ENCODE measurements at regions not wholly inside any gene's neighbourhood (a gene's known extent, or its start where the extent isn't known, plus 50 kb on each side); places are given as distances from the start of the nearest gene placed in this dataset.
"Not testable (repeated sequence)": the region's sequence is repeated elsewhere in the genome, so short reads cannot be mapped to it uniquely, and the experiment has no call there.

- not testable (repeated sequence) for DNase-seq
Observed at GRCh38 chr3:147231980-147232379, 174.4 kb downstream of the ZIC4 start.

DNA sequence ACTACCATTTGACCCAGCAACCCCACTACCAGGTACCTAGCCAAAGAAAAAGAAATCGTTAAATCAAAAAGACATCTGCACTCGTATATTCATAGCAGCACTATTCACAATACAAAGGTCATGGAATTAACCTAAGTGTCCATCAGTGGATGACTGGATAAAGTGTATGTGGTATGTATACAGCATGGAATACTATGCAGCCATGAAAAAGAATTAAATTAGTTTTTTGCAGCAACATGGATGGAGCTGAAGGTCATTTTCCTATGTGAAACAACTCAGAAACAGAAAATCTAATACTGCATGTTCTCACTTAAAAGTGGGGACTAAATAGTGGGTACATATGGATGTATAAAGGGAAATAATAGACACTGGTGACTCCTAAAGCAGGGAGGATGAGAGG, 175.2 kb downstream of the ZIC4 start:
- DNase-seq: no peak

GRCh38 chr3:147222291-147222690, 184.1 kb downstream of the ZIC4 start:
- no peak for DNase-seq

- no peak for DNase-seq
Observed at GRCh38 chr3:147218965-147219364, 187.4 kb downstream of the ZIC4 start.

DNA sequence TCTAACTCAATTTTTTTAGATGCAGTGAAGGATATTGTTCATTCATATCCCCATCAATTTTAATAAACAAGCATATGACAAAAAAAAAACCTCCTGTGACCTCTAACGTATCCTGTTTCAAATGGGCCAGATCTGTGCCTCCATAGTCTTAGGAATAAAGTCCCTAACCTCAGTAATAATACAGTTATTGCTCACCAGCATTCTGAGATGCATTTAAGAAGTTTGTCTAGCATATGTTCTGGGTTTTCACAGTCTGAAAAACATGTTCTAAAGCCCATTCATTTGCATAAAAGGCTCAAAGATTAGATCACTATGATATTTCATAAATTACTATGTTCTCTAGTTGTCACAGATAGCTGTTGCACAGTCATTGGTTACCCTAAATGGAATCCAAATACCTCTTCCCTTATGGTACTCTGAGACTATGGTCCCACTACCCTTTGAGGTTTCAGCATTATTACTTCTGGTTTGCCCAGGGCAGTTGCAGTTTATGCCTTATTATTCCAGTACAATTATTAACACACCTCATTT, 190.1 kb downstream of the ZIC4 start:
- no peak for DNase-seq

- DNase-seq: no peak
Observed at GRCh38 chr3:147215660-147216059, 190.7 kb downstream of the ZIC4 start.

GRCh38 chr3:147213633-147214032, 192.7 kb downstream of the ZIC4 start:
- DNase-seq: no peak

GRCh38 chr3:147210676-147211075, 195.7 kb downstream of the ZIC4 start:
- no peak for DNase-seq

- no peak for DNase-seq
Observed at GRCh38 chr3:147201086-147201485, 205.3 kb downstream of the ZIC4 start.

GRCh38 chr3:147200545-147200944, 205.8 kb downstream of the ZIC4 start:
- no peak for DNase-seq

- no peak for DNase-seq
Observed at GRCh38 chr3:147197739-147198138, 208.6 kb downstream of the ZIC4 start.

DNA sequence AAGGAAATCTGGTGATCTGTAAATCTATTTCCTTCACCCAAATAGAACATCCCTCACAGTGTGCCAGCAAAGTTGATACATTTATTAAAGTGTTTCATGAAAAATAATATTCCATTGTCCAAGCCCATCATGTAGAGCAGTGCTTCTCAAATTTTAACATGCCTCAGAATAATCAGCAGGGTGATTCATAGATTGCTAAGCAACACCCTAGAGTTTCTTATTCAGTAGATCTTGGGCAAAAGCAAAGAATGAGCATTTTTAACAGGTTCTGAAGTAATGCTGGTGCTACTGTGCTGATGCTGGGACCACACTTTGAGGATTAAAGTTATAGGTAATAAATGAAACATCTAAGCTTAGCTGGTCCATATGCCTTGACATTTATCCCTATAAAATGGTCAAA, 210.5 kb downstream of the ZIC4 start:
- DNase-seq: no peak

DNA sequence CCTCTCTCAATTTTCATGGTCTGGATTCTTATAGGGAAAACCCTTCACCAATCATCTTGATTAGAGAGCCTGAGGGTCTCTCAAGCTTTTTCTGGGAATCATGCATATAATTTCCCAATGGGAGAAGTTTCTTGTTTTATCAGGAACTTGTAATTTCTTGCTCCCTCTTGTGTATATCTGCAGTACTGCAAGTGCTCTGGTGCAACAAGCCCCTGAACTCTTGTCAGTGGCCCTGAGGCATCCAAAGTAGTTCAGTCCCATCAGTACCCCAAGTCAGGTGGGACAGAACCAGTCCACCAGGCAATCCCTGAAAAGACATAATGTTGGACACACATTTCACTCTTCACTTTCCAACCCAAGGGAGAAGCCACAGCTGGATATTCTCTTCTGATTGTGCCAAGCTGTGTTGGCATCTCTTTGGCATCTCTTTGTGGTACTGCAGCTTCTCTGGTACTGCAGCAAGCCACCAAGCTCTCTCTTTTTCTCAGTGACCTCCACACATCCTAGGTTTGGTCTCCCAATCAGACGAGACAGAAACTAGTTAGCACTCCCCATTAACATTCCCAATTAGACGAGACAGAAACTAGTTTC, 214.5 kb downstream of the ZIC4 start:
- peak; percentile 10 for DNase-seq

DNA sequence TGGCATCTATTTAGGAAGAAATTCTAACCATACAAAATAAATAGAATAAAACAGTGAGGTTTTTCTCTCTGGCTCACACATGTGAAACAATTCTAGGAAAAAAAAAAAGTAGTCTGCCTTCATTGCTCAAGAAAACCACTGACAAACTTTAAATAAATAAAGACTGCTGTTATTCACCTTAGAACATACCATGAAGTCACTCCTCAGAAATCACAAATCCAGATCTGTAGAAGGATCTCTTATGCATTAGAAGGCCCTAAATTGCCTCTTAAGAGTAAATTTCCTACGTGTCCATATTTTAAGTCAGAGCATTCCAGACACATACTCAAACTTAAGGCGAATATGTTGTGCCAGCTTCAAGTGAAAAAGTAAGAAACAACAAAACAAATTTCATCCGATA, 217.3 kb downstream of the ZIC4 start:
- DNase-seq: no peak

DNA sequence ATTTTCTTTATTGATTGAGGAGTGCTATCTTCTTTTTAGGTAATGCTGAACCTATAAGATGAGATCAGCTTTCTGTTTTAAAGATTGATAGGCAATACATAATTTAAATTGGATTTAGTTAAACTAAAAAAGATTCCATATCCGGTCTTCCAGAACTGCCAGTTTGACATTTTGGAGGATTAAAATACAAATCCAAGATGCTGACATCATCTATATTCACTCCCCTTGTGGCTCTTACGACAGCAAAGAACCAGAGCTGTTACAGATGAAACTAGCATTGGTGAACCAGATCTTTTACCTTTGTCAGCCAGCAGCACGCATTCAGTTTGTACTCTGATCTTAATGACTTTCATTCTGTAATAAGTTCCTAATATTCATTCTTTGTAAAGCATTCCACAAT, 218.7 kb downstream of the ZIC4 start:
- DNase-seq: no peak

- no peak for DNase-seq
Observed at GRCh38 chr3:147185781-147186180, 220.6 kb downstream of the ZIC4 start.

DNA sequence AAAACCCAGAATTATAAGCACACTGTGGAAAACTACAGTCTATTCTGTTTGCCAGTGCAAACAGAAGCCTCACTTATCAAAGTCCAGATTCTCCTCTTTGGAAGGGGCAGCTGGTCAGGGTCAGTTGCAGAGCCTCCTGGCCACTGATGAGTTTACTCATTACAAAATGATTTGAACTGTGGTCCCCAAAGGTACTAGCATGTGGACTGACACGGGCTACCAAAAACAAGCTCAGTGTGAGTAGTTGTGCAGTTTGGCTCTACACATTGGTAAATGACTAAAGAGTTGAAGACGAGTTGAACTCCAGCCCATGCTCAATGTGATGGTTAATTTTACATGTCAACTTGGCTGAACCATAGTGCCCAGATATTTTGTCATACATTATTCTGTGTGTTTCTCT, 221.5 kb downstream of the ZIC4 start:
- no peak for DNase-seq

GRCh38 chr3:147173257-147173656, 233.1 kb downstream of the ZIC4 start:
- DNase-seq: no peak

DNA sequence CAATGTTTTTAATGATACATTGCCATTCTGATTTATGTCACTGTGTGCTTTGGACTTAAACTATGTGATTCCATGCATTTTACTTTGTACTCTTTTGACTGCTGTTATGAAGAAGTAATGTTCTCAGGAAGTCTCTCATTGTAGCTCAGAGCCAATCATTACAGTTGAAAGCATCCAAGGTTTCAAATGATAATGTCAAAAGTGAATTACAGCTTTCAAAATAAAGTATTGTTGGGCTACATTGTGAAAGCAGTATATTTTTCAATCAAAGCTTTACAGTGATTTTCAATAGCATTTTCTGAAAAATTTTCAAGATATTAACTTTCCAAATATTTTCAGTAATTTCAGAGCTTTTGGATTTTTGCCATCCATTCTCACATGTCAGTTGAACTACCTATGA, 243.6 kb downstream of the ZIC4 start:
- DNase-seq: no peak

DNA sequence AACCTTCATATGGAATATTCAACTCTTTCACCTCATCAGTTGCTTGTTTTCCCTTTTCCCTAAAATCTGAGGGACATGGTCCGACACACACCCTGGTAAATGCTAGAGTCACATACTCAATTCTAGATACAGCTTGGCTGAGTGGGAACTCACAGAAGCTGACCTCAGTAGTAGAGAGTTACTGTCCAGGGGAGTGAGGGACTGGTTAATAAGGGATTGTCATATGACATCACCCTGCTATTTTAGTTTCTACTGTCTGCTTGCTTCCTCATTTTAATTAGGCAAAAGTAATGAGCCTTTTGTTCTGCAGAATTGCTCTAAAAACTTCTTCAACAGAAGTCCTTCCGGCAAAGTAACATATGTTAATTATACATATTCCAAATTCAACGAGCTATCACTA, 244.5 kb downstream of the ZIC4 start:
- no peak for DNase-seq

DNA sequence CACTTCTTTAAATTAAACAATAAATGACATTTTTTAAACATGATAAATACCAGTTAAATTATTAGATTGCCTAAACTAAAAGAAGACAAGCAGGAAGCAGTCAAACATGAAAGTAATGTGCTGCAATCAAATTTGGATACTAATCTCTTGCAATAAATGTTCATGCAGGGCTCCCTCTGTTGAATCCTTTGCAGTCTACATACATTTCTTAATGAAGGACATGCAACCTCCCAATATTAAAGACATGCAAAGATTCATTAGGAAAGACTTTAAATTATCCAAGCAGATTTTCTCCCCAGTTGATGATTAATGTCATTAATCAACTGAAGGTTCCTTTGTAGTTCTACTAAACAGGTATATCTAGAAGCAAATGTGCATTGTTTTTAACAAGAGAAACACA, 245.4 kb downstream of the ZIC4 start:
- DNase-seq: no peak

GRCh38 chr3:147159141-147159540, 247.2 kb downstream of the ZIC4 start:
- DNase-seq: no peak

DNA sequence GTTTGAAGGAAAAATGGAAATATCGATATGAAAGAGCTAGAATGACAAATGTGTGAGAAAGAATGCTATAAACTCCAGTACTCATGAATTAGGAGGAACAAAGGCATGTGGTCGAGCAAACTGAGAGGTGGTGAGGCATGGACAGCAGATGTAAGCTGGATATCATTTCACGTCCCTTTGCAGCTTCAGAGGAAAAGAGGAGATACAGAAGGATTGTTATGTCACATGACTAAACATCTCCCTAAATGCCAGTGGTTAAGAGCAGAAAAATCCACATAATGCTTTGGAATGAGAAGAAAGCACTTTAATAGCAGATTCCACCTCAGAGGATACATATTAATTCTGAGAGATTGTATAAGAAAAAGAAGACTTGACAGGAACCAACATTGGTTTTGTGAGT, 248.7 kb downstream of the ZIC4 start:
- no peak for DNase-seq

- not testable (repeated sequence) for DNase-seq
Observed at GRCh38 chr3:147154988-147155387, 251.4 kb downstream of the ZIC4 start.

DNA sequence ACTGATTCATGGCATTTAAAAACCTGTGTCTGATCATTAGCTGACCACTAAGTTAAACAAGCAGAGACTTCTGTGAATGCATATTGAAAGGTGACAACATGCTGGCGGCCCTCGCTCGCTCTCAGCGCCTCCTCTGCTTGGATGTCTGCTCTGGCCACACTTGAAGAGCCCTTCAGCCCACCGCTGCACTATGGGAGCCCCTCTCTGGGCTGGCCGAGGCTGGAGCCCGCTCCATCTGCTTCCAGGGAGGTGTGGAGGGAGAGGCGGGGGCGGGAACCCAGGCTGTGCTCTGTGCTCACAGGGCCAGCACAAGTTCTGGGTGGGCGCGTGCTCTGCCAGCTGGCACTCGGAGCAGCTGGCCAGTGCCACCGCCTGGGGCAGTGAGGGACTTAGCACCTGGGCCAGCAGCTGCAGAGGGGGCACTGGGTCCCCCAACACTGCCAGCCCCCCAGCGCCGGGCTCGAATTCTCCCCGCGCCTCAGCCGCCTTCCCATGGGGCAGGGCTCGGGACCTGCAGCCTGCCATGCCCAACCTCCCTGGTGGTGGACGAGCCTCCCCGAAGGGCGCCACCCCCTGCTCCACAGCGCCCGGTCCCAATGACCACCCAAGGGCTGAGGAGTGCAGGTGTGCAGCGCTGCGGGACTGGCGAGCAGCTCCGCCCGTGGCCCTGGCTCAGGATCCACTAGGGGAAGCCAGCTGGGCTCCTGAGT, 252.4 kb downstream of the ZIC4 start:
- DNase-seq: no peak
